Fibroblast of upper back skin (primary cell): ENCODE measurements at regions not wholly inside any gene's neighbourhood (a gene's known extent, or its start where the extent isn't known, plus 50 kb on each side); places are given as distances from the start of the nearest gene placed in this dataset.

Source experiments
- DNase-seq: peaks from one replicate; pipeline ENCODE4 v3.0.0-alpha.2; 2013

- DNase-seq = no peak
These were observed 70.7 kb downstream of the RBFOX3 start for GRCh38 chr17:79539944-79540705.

- no peak for DNase-seq
These were observed 72.6 kb downstream of the RBFOX3 start for GRCh38 chr17:79538291-79538690.

- DNase-seq = no peak
These were observed 73.2 kb downstream of the RBFOX3 start for GRCh38 chr17:79537686-79538085.

- no peak for DNase-seq
These were observed 73.8 kb downstream of the RBFOX3 start for GRCh38 chr17:79537061-79537460.

- DNase-seq = no peak
These were observed 74.5 kb downstream of the RBFOX3 start for GRCh38 chr17:79536212-79536840.

- DNase-seq = no peak
These were observed 75.2 kb downstream of the RBFOX3 start for GRCh38 chr17:79535728-79536025.

GRCh38 chr17:79534851-79535727 lies 75.8 kb downstream of the RBFOX3 start:
- DNase-seq = no peak

- no peak for DNase-seq
These were observed 76.7 kb downstream of the RBFOX3 start for GRCh38 chr17:79534111-79534510.

GRCh38 chr17:79533116-79533515 lies 77.7 kb downstream of the RBFOX3 start:
- DNase-seq = no peak

GRCh38 chr17:79532107-79532790 lies 78.6 kb downstream of the RBFOX3 start:
- no peak for DNase-seq

- no peak for DNase-seq
These were observed 79.4 kb downstream of the RBFOX3 start for GRCh38 chr17:79531191-79532095.

- no peak for DNase-seq
These were observed 80.3 kb downstream of the RBFOX3 start for GRCh38 chr17:79530361-79531105.

GRCh38 chr17:79529661-79530081 lies 81.2 kb downstream of the RBFOX3 start:
- DNase-seq = no peak

GRCh38 chr17:79528592-79529125 lies 82.2 kb downstream of the RBFOX3 start:
- DNase-seq = no peak

- no peak for DNase-seq
These were observed 83.5 kb downstream of the RBFOX3 start for GRCh38 chr17:79527306-79527705.

GRCh38 chr17:79525793-79526677 lies 84.8 kb downstream of the RBFOX3 start:
- DNase-seq = no peak

GRCh38 chr17:79524213-79525187 lies 86.4 kb downstream of the RBFOX3 start:
- no peak for DNase-seq

- no peak for DNase-seq
These were observed 88.4 kb downstream of the RBFOX3 start for GRCh38 chr17:79522414-79522813.

- DNase-seq = no peak
These were observed 89.6 kb downstream of the RBFOX3 start for GRCh38 chr17:79521225-79521624.
